Body of pancreas (tissue), 4 donors: ENCODE measurements at regions not wholly inside any gene's neighbourhood (a gene's known extent, or its start where the extent isn't known, plus 50 kb on each side); places are given as distances from the start of the nearest gene placed in this dataset.

Experiments
- CTCF ChIP-seq, 7 experiments: fragments of 450-650 bp in 4 of 7; fragments of 200-600 bp in 3 of 7; sonication (generic) in 3 of 7; IDR thresholded peaks; one replicate each; pipeline ENCODE4 v1.5.1; 2016 to 2019; ENCODE audit warnings: antibody characterized with exemption in 7 of 7
- POLR2A ChIP-seq, 3 donors: fragments of 450-650 bp; IDR thresholded peaks; one replicate each; pipeline ENCODE4 v1.6.1; 2016; ENCODE audit warnings: antibody characterized with exemption in 3 of 3, mild to moderate bottlenecking in 2 of 3

- TF ChIP-seq CTCF (IDR thresholded peaks at IDR 0.05) (no peak), POLR2A (IDR thresholded peaks at IDR 0.05) (no peak)
Observed at GRCh38 chr11:112520354-112520753, 259.7 kb upstream of the PLET1 start.
